LHCN-M2 (cell line): ENCODE measurements at regions not wholly inside any gene's neighbourhood (a gene's known extent, or its start where the extent isn't known, plus 50 kb on each side); places are given as distances from the start of the nearest gene placed in this dataset.
A peak's percentile ranks its signal among the peaks of the same experiment; 100 is the strongest.

Experiments
- DNase-seq: peaks from one replicate; pipeline ENCODE4 v3.0.0-alpha.2; 2012; ENCODE audit warnings: low read depth

DNA sequence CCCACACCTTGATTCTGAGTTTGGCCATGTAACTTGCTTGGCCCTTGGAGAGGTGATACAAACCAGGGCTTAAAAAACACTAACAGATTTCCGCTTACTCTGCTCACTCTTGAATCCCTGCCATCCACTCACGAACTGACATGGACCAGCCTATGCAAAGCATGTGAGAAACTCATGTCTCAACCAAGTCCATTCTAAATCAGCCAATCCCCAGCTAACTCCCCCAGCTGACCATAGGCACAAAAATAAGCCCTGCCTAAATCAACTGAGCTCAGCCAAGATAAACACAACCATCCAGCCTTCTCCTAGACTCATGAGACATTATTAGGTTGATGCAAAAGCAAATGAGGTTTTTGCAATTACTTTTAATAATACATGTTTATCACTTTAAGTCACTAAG is 353.9 kb upstream of the TBX3 start:
- DNase-seq, result no peak

DNA sequence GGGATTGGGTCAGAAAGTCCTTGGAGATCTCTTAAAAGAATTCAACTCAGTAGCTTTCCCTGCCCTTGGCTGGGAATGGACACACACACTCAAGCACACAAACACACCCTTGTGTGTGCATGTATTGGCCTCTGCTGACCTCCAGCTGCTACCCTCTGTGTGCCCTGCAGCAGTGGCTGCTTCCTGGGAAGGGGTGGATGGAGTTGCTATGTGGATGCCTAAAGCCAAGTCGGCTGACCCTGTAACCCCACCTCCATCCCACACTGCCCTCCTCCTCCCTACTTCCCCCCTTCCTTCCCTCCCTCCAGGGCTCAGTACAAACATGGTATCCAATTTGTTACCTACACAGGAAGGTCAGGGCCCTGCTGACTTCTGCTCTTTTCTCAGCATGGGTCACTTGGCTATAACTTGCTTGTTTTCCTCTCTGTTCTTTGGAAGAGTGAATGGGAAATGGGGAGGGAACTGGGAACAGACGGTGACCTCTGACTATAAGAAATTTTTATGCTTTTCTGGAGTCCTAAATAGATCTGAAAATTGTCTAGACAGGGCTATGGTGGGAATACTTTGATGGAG is 351.6 kb upstream of the TBX3 start:
- no peak for DNase-seq

GRCh38 chr12:115032521-115032920 is 348.5 kb upstream of the TBX3 start:
- DNase-seq, result no peak

GRCh38 chr12:115030017-115030416 is 346.0 kb upstream of the TBX3 start:
- DNase-seq, result no peak

- no peak for DNase-seq
These were observed 340.6 kb upstream of the TBX3 start for GRCh38 chr12:115024531-115024930.

- DNase-seq, result peak; percentile 27
These were observed 339.6 kb upstream of the TBX3 start for GRCh38 chr12:115023279-115024265.

DNA sequence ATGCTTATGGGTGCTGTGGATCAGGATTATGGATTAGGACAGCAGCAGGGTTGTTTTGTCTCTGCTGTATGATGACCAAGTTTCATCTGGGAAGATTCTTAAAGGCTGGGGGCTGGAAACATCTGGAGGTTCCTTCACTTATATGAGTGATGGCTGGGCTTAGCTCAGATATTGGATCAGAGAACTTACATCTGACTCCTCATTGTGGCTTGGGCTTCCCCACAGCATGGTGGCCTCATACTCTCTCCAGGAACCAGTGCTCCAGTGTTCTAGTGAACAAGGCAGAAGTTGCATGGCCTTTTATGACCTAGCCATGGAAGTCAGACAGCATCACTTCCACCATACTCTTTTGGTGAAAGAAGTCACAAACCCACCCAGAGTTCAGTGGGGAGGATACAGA is 336.1 kb upstream of the TBX3 start:
- DNase-seq, result no peak

DNA sequence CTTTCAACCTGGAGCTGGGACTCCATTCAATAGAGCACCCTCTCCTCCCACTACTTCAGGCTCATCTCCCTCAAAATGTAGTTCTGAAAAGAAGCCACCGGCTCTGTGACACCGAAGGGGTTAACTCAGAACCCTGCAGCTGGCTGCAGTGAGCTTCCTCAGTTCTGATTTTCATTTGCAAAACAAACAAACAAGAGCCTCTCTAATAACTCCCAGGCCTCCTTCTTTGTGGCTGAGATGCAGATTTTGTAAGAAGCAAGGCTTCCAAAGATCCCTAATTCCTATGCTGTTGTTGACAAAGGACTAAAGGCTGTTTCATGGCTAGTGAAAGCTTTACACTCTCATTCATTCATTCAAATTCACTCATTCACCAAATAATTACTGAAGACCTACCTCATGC is 333.4 kb upstream of the TBX3 start:
- DNase-seq, result no peak

DNA sequence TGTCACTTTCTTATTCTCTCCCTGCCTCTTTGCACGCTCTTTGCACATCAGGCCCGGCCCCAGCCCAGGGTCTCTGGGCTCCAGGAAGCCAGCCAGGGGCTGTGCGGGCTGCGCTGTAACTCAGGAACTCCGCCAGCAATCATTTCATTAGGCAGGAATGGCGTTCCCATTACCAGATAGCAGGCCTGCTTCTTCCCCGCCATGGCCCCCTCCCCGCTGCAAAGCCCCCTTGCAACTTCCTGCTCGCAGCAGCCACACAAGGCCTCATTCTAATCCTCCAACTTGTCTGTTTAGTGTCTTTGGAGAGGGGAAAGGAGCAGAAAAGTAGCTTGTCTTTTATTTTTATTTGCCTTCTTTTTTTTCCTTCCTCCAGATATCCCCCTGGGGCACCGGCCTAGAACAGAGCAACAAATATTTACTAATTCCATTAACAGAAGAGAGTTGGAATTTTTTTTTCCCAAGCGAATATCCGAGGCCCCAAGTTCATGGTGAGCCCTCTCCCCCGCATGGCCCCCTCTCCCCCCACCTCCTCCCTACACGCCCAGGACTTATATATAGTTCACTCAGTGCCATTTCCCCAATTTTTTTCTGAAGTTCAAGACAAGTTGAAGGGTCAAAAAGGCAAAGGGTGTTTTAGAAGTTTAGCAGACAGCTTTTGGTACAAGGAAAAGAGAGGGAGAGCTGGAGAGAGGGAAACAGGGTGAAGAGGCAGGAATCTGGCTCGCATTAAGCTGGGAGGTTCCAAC is 329.4 kb upstream of the TBX3 start:
- DNase-seq, result no peak

DNA sequence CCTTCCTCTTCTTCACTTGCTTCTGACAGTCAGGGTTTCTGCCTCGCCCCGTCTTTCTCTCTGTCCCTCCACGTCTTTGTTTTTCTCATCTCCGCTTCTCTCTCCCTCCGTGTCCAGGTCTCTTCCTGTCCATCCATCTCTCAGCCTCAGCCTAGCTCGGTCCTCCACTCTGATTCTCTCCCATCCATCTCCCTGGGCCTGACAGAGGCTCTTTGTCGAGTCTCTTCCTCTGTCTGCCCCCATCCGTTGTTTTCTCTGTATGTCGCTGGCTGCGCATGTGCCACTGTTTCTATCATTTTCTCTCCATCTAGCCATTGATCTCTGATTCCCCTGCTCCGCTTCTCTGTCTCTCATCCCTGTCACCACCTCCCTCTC is 328.9 kb upstream of the TBX3 start:
- no peak for DNase-seq

DNA sequence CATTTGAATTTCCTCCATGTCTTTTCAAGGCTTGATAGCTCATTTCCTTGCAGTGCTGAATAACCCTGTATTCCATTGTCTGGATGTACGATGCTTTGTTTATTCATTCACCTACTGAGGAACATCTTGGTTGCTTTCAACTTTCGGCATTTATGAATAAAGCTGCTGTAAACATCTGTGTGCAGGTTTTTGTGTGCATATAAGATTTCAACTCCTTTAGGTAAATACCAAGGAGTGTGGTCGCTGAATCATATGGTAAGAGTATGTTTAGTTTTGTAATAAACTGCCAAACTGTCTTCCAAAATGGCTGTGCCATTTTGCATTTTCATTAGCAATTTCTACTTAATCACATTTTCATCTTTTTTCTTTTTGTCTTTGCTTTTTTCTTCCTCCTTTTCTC is 327.7 kb upstream of the TBX3 start:
- no peak for DNase-seq

DNA sequence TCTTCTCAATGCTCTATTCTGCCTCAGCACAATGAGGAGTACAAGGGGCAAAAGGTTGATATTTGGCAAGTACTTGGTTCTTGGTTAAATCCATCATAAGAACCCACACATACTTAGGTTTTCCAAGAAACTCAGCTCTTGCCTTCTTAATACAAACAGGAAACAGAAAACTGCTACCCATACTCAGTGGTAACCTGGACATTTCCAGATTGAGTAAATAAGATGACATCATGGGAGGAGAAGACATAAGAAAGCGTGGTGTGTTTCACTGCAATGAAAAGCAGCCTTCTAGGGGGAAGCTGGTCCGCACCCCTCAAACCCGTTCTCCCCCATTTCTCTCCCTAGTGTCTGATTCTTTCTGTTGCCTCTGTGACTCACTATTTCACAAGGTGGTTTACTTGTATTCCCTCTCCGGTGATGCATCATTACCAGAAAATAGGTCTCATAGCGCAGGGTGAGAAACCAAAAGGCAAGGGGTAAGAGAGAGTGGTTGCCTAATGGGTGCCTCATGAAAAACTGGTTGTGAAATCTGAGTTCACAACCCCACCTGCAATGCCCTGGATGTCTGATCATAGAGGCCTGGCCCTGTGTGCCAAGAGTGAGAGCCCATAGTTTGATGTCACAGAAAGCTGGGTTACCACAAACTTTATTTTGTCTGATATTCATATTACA is 326.5 kb upstream of the TBX3 start:
- DNase-seq, result no peak

DNA sequence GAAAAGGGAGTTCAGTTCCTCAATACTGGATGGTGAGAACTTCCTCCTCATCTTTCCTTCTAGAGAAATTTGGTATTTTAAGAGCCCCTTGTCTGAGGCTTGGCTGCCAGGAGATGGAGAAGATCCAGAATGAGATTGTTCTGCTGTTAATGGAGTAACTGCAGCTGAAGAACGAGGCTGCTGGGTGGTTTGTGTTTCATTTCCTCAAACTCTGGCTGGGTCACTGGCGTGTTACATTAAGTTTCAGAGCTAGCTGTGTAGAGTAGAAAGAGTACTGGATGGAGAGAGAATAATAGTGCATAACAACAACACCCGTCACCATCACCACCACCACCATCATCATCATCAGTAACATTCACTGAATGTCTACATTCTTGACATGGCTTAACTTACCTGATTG is 325.0 kb upstream of the TBX3 start:
- no peak for DNase-seq

GRCh38 chr12:115004470-115005146 is 320.6 kb upstream of the TBX3 start:
- no peak for DNase-seq

GRCh38 chr12:115002434-115002833 is 318.5 kb upstream of the TBX3 start:
- DNase-seq, result no peak

- DNase-seq, result no peak
These were observed 317.7 kb upstream of the TBX3 start for GRCh38 chr12:115001571-115002180.

- peak; percentile 84 for DNase-seq
These were observed 316.1 kb upstream of the TBX3 start for GRCh38 chr12:115000038-115000437.

GRCh38 chr12:114998750-114999128 is 314.8 kb upstream of the TBX3 start:
- no peak for DNase-seq

DNA sequence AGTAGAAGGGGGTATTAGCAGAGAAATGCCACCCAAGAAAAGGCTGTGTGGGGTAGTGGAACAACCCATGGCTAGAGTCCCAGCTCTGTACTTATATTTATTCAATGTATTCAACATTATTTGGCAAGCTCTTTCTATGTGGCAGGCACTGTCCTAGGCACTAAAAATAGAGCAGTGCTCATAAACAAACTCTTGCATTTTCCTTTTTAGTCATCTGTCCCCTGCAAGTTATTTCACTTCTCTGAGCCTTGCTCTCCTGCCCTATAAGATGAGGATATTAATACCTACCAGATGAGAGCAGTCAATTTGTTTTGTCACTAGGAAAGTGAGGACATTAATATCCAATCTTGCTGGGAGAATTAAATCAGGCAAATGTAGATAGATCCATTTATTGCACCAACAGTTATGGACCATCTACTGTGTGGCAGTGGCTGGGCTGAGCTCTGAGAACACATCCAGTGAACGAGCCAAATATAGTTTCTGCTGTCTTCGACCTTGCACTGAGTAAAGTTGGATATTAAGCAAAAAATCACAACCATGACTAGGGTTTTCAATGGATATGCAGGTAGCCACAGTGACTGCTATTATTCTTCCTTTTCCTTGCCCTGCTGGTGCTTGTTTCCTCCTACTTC is 314.3 kb upstream of the TBX3 start:
- DNase-seq, result no peak

DNA sequence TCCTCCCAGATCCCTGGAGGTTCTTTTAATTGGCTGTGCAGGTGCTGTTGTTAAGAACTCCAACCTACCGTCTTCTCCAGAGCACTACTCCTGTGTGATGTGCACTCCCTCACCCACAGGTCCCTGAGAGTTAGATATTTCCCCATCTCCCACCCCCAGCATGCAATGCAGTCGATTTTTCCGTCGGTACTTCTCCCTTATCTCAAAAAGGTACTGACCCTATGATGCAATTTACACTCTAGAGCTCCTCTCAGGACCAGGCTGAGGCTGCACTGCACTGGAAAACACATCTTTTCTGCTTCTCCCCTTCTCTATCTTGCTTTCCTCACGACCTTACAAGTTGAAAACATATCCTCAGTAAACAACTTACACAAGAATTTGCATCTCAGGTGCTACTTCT is 312.4 kb upstream of the TBX3 start:
- no peak for DNase-seq
